Kidney (tissue), 13 donors: ENCODE measurements at regions not wholly inside any gene's neighbourhood (a gene's known extent, or its start where the extent isn't known, plus 50 kb on each side); places are given as distances from the start of the nearest gene placed in this dataset.

ENCODE experiments used
- DNase-seq, 5 donors: peaks; one replicate each; pipeline ENCODE4 v3.0.0-alpha.2; 2013 to 2020
- FAIRE-seq: peaks from 2 replicates; lab custom pipeline; 2012; peaks lifted over from hg19 to GRCh38; lab: Jason Lieb, UNC
- H3K27ac ChIP-seq, 2 donors: one replicate each; pipeline ENCODE4 v1.7.0; 2013; ENCODE audit warnings: low read depth in 2 of 2, low read length in 2 of 2, inconsistent platforms in 1 of 2
- H3K27me3 ChIP-seq: one replicate; pipeline ENCODE4 v1.7.1; 2013; ENCODE audit warnings: low read length, inconsistent platforms; ENCODE audit not compliant: control insufficient read depth, insufficient read depth
- H3K36me3 ChIP-seq, 3 donors: one replicate each; pipeline versions ENCODE4 v1.7.0 to v1.7.1; 2013; ENCODE audit warnings: low read length in 3 of 3, control low read depth in 1 of 3, inconsistent platforms in 1 of 3; ENCODE audit not compliant: insufficient read depth in 3 of 3, control insufficient read depth in 2 of 3
- H3K4me1 ChIP-seq, 3 donors: one replicate each; pipeline versions ENCODE4 v1.7.0 to v1.7.1; 2013; ENCODE audit warnings: low read length in 3 of 3, inconsistent platforms in 1 of 3, low read depth in 1 of 3; ENCODE audit not compliant: control insufficient read depth in 2 of 3, insufficient read depth in 2 of 3
- H3K4me3 ChIP-seq, 3 donors: one replicate each; pipeline versions ENCODE4 v1.7.0 to v1.8.1; 2013; ENCODE audit warnings: low read length in 3 of 3, control low read depth in 1 of 3, inconsistent platforms in 1 of 3
- H3K9ac ChIP-seq, 3 donors: one replicate each; pipeline versions ENCODE4 v1.7.0 to v1.7.1; 2013; ENCODE audit warnings: low read length in 3 of 3, control low read depth in 1 of 3, inconsistent platforms in 1 of 3
- H3K9me3 ChIP-seq, 3 donors: one replicate each; pipeline versions ENCODE4 v1.7.0 to v1.7.1; 2013; ENCODE audit warnings: low read length in 3 of 3, control low read depth in 1 of 3, inconsistent platforms in 1 of 3; ENCODE audit not compliant: control insufficient read depth in 2 of 3, insufficient read depth in 1 of 3
- CTCF ChIP-seq: IDR thresholded peaks from 3 replicates; pipeline ENCODE4 v1.5.1; 2012; ENCODE audit warnings: mild to moderate bottlenecking, moderate library complexity, borderline replicate concordance; ENCODE audit not compliant: insufficient read depth; ENCODE audit errors: extremely low read depth
- intact Hi-C: fragments of 100-400 bp; cut with DNase I; formaldehyde crosslinking; loops from one replicate; pipeline ENCODE4 v1.11.1; 2022
- donor health status: control.
- donor health status: control.
- donor health status: control.
- donor health status: control.
- donor health status: control.
- donor health status: DM: yes; HTN: yes; CAD: no.
- donor health status: Normal renal cell carcinoma (clear cell type).

- no peak for FAIRE-seq
- no peak overlapping the region for H3K9ac ChIP-seq
- no peak overlapping the region for H3K4me3 ChIP-seq
- no peaks in the 10 kb centered on the region for H3K27me3 ChIP-seq
- no peak for TF ChIP-seq CTCF
- no peaks in the 10 kb centered on the region for H3K36me3 ChIP-seq
- intact Hi-C loops: no loop called here
- H3K9me3 ChIP-seq: no peaks in the 10 kb centered on the region
- H3K27ac ChIP-seq: no peak overlapping the region
- DNase-seq: no peak
- no peaks in the 10 kb centered on the region for H3K4me1 ChIP-seq
Measured at GRCh38 chr3:109678600-109678999, 341.3 kb upstream of the DPPA4 start.

GRCh38 chr3:109679664-109680063 lies 342.3 kb upstream of the DPPA4 start:
- intact Hi-C loops: no loop called here
- FAIRE-seq: no peak

GRCh38 chr3:109683746-109684145 lies 346.4 kb upstream of the DPPA4 start:
- Histone ChIP-seq H3K27ac (no peak overlapping the region), H3K9ac (no peak overlapping the region), H3K9me3 (no peaks in the 10 kb centered on the region), H3K4me3 (no peak overlapping the region), H3K27me3 (no peaks in the 10 kb centered on the region), H3K4me1 (no peaks in the 10 kb centered on the region), H3K36me3 (no peaks in the 10 kb centered on the region)
- no peak for TF ChIP-seq CTCF
- DNase-seq: no peak
- intact Hi-C loops: no loop called here
- FAIRE-seq: no peak

More at GRCh38 chr3:109679664-109680063, 342.3 kb upstream of the DPPA4 start:
- TF ChIP-seq CTCF: no peak
- Histone ChIP-seq H3K4me1 (no peaks in the 10 kb centered on the region), H3K9ac (no peak overlapping the region), H3K4me3 (no peak overlapping the region), H3K27me3 (no peaks in the 10 kb centered on the region), H3K27ac (no peak overlapping the region), H3K36me3 (no peaks in the 10 kb centered on the region), H3K9me3 (no peaks in the 10 kb centered on the region)
- DNase-seq: no peak
